WI38 (cell line): ENCODE measurements at regions not wholly inside any gene's neighbourhood (a gene's known extent, or its start where the extent isn't known, plus 50 kb on each side); places are given as distances from the start of the nearest gene placed in this dataset.
"Not testable (repeated sequence)": the region's sequence is repeated elsewhere in the genome, so short reads cannot be mapped to it uniquely, and the experiment has no call there.

Source experiments
- H3K4me3 ChIP-seq: 2 replicates; pipeline ENCODE4 v1.5.1; 2011; ENCODE audit warnings: low read depth, mild to moderate bottlenecking, control low read depth, low read length
- CTCF ChIP-seq: IDR thresholded peaks from 2 replicates; pipeline ENCODE4 v1.5.1; 2012; ENCODE audit warnings: low read depth, mild to moderate bottlenecking, control low read depth, low read length

- H3K4me3 ChIP-seq, result no peak overlapping the region
- TF ChIP-seq CTCF, result no peak
These were observed 793.9 kb upstream of the CITED2 start for GRCh38 chr6:140168365-140168764.

- H3K4me3 ChIP-seq, result no peak overlapping the region
- TF ChIP-seq CTCF, result no peak
These were observed 786.5 kb upstream of the CITED2 start for GRCh38 chr6:140160909-140161308.

GRCh38 chr6:140160494-140160893 lies 786.0 kb upstream of the CITED2 start:
- no peak overlapping the region for H3K4me3 ChIP-seq
- TF ChIP-seq CTCF, result no peak

GRCh38 chr6:140156131-140156530 lies 781.7 kb upstream of the CITED2 start:
- TF ChIP-seq CTCF, result no peak
- no peak overlapping the region for H3K4me3 ChIP-seq

GRCh38 chr6:140155451-140156126 lies 781.1 kb upstream of the CITED2 start:
- no peak overlapping the region for H3K4me3 ChIP-seq
- TF ChIP-seq CTCF, result no peak

GRCh38 chr6:140153703-140154102 lies 779.3 kb upstream of the CITED2 start:
- no peak overlapping the region for H3K4me3 ChIP-seq
- TF ChIP-seq CTCF, result no peak

- not testable (repeated sequence) for H3K4me3 ChIP-seq
These were observed 773.7 kb upstream of the CITED2 start for GRCh38 chr6:140147825-140148814.
